SK-N-SH treated with all-trans-retinoic acid at 6 μM for 48 hours (cell line): ENCODE measurements at regions not wholly inside any gene's neighbourhood (a gene's known extent, or its start where the extent isn't known, plus 50 kb on each side); places are given as distances from the start of the nearest gene placed in this dataset.

ENCODE experiments used
- ATAC-seq: fragments of 200-7000 bp; cut with Tn5 transposase; 3 replicates; pipeline ENCODE4 v1.9.1; 2020; ENCODE audit warnings: mild to moderate bottlenecking, moderate library complexity
- ARNTL ChIP-seq: fragments of 450-650 bp; formaldehyde crosslinking; IDR thresholded peaks from 2 replicates; pipeline ENCODE4 v1.5.0; 2020; ENCODE audit warnings: low read depth, mild to moderate bottlenecking, moderate library complexity, borderline replicate concordance
- BACH2 ChIP-seq: fragments of 250-450 bp; sonication (Bioruptor Pico); IDR thresholded peaks from 2 replicates; pipeline ENCODE4 v1.9.0; 2021; ENCODE audit warnings: mild to moderate bottlenecking, borderline replicate concordance
- CREB5 ChIP-seq: fragments of 250-450 bp; sonication (Bioruptor Pico); IDR thresholded peaks from 2 replicates; pipeline ENCODE4 v1.5.1; 2020; ENCODE audit warnings: low read depth, mild to moderate bottlenecking, moderate library complexity
- CSDC2 ChIP-seq: fragments of 250-450 bp; sonication (Bioruptor Pico); IDR thresholded peaks from 2 replicates; pipeline ENCODE4 v1.5.0; 2020; ENCODE audit warnings: mild to moderate bottlenecking, moderate library complexity
- ESRRG ChIP-seq: fragments of 250-450 bp; sonication (Bioruptor Pico); IDR thresholded peaks from 2 replicates; pipeline ENCODE4 v1.6.1; 2021; ENCODE audit warnings: mild to moderate bottlenecking
- GLIS3 ChIP-seq: fragments of 250-450 bp; sonication (Bioruptor Pico); IDR thresholded peaks from 2 replicates; pipeline ENCODE4 v1.5.0; 2020; ENCODE audit warnings: mild to moderate bottlenecking, moderate library complexity
- ISL1 ChIP-seq: fragments of 250-450 bp; sonication (Bioruptor Pico); IDR thresholded peaks from 2 replicates; pipeline ENCODE4 v2.1.2; 2022; ENCODE audit warnings: mild to moderate bottlenecking, moderate library complexity
- OSR1 ChIP-seq: fragments of 250-450 bp; sonication (Bioruptor Pico); IDR thresholded peaks from 2 replicates; pipeline ENCODE4 v1.8.0; 2022; ENCODE audit warnings: moderate library complexity, mild to moderate bottlenecking, inconsistent platforms
- POU6F1 ChIP-seq: fragments of 250-450 bp; sonication (Bioruptor Pico); IDR thresholded peaks from 2 replicates; pipeline ENCODE4 v1.8.0; 2021; ENCODE audit warnings: low read depth, mild to moderate bottlenecking, moderate library complexity, borderline replicate concordance
- PPARA ChIP-seq: fragments of 250-450 bp; sonication (Bioruptor Pico); IDR thresholded peaks from 2 replicates; pipeline ENCODE4 v1.5.0; 2020; ENCODE audit warnings: mild to moderate bottlenecking, borderline replicate concordance
- SNAI2 ChIP-seq: fragments of 250-450 bp; sonication (Bioruptor Pico); IDR thresholded peaks from 2 replicates; pipeline ENCODE4 v1.5.0; 2020; ENCODE audit warnings: mild to moderate bottlenecking, moderate library complexity
- TCF4 ChIP-seq: fragments of 250-450 bp; sonication (Bioruptor Pico); IDR thresholded peaks from 2 replicates; pipeline ENCODE4 v1.8.0; 2021; ENCODE audit warnings: mild to moderate bottlenecking, moderate library complexity, borderline replicate concordance
- TOX ChIP-seq: fragments of 250-450 bp; sonication (Bioruptor Pico); IDR thresholded peaks from 2 replicates; pipeline ENCODE4 v1.8.0; 2021; ENCODE audit warnings: mild to moderate bottlenecking, moderate library complexity, borderline replicate concordance
- ZC3H10 ChIP-seq: fragments of 250-450 bp; sonication (Bioruptor Pico); IDR thresholded peaks from 2 replicates; pipeline ENCODE4 v1.5.1; 2021; ENCODE audit warnings: mild to moderate bottlenecking, moderate library complexity
- ZFP3 ChIP-seq: fragments of 250-450 bp; sonication (Bioruptor Pico); IDR thresholded peaks from 2 replicates; pipeline ENCODE4 v1.5.0; 2020; ENCODE audit warnings: mild to moderate bottlenecking, moderate library complexity
- ZFP30 ChIP-seq: fragments of 450-650 bp; formaldehyde crosslinking; IDR thresholded peaks from 2 replicates; pipeline ENCODE4 v1.5.0; 2022; ENCODE audit warnings: mild to moderate bottlenecking, moderate library complexity
- ZNF565 ChIP-seq: fragments of 450-650 bp; formaldehyde crosslinking; conservative IDR thresholded peaks from 2 replicates; pipeline ENCODE4 v1.5.0; 2020; ENCODE audit warnings: low read depth, mild to moderate bottlenecking, moderate library complexity
- ZNF70 ChIP-seq: fragments of 450-650 bp; formaldehyde crosslinking; IDR thresholded peaks from 2 replicates; pipeline ENCODE4 v1.5.0; 2020; ENCODE audit warnings: mild to moderate bottlenecking, moderate library complexity
- TF ChIP-seq, protein P1 (sequence below): fragments of 250-450 bp; sonication (Bioruptor Pico); IDR thresholded peaks from 2 replicates; pipeline ENCODE4 v1.5.0; 2020; ENCODE audit warnings: mild to moderate bottlenecking, moderate library complexity
- TF ChIP-seq, protein P2 (sequence below): fragments of 250-450 bp; sonication (Bioruptor Pico); IDR thresholded peaks from 2 replicates; pipeline ENCODE4 v1.8.0; 2020; ENCODE audit warnings: mild to moderate bottlenecking, moderate library complexity, borderline replicate concordance
- TF ChIP-seq, protein P3 (sequence below): fragments of 250-450 bp; sonication (Bioruptor Pico); IDR thresholded peaks from 2 replicates; pipeline ENCODE4 v1.5.1; 2021; ENCODE audit warnings: mild to moderate bottlenecking, moderate library complexity

GRCh38 chr3:182469086-182469485, 324.2 kb upstream of the ATP11B start:
- no peak for ATAC-seq

DNA sequence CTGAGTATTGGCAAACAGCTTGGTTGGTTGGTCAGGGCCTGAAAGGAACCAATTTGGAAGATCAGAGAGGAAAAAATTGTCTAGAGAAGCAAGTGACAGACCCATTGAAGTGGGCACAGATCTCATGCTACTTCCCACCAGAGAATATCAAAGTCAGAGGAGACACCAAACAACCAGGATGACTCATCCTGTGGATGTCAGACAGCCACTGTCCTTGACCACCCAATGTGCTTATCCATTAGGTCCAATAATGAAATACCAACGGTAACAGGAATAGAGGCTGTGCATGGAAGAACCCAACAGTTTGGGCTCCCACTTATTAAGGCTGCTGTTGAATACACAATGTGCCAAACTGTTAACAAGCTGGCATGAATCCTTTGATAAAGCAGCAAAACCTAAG, 323.1 kb upstream of the ATP11B start:
- no peak for ATAC-seq
- no peak for TF ChIP-seq ZC3H10 (CRISPR knock-in tag)
- no peak for TF ChIP-seq GLIS3
- TF ChIP-seq BACH2 (CRISPR knock-in tag), result no peak
- TF ChIP-seq SNAI2 (CRISPR knock-in tag), result no peak
- TF ChIP-seq ARNTL, result no peak
- TF ChIP-seq TCF4, result no peak
- no peak for TF ChIP-seq ZNF565 (CRISPR knock-in tag)
- TF ChIP-seq ESRRG (CRISPR knock-in tag), result no peak
- TF ChIP-seq, protein P1, sequence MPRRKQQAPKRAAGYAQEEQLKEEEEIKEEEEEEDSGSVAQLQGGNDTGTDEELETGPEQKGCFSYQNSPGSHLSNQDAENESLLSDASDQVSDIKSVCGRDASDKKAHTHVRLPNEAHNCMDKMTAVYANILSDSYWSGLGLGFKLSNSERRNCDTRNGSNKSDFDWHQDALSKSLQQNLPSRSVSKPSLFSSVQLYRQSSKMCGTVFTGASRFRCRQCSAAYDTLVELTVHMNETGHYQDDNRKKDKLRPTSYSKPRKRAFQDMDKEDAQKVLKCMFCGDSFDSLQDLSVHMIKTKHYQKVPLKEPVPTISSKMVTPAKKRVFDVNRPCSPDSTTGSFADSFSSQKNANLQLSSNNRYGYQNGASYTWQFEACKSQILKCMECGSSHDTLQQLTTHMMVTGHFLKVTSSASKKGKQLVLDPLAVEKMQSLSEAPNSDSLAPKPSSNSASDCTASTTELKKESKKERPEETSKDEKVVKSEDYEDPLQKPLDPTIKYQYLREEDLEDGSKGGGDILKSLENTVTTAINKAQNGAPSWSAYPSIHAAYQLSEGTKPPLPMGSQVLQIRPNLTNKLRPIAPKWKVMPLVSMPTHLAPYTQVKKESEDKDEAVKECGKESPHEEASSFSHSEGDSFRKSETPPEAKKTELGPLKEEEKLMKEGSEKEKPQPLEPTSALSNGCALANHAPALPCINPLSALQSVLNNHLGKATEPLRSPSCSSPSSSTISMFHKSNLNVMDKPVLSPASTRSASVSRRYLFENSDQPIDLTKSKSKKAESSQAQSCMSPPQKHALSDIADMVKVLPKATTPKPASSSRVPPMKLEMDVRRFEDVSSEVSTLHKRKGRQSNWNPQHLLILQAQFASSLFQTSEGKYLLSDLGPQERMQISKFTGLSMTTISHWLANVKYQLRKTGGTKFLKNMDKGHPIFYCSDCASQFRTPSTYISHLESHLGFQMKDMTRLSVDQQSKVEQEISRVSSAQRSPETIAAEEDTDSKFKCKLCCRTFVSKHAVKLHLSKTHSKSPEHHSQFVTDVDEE (CRISPR knock-in tag), result no peak
- TF ChIP-seq, protein P2, sequence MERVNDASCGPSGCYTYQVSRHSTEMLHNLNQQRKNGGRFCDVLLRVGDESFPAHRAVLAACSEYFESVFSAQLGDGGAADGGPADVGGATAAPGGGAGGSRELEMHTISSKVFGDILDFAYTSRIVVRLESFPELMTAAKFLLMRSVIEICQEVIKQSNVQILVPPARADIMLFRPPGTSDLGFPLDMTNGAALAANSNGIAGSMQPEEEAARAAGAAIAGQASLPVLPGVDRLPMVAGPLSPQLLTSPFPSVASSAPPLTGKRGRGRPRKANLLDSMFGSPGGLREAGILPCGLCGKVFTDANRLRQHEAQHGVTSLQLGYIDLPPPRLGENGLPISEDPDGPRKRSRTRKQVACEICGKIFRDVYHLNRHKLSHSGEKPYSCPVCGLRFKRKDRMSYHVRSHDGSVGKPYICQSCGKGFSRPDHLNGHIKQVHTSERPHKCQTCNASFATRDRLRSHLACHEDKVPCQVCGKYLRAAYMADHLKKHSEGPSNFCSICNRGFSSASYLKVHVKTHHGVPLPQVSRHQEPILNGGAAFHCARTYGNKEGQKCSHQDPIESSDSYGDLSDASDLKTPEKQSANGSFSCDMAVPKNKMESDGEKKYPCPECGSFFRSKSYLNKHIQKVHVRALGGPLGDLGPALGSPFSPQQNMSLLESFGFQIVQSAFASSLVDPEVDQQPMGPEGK (CRISPR knock-in tag), result no peak
- TF ChIP-seq OSR1 (CRISPR knock-in tag), result no peak
- TF ChIP-seq ISL1 (CRISPR knock-in tag), result no peak

More at GRCh38 chr3:182469086-182469485, 324.2 kb upstream of the ATP11B start:
- TF ChIP-seq CREB5 (CRISPR knock-in tag), result no peak
- no peak for TF ChIP-seq ZFP3 (CRISPR knock-in tag)
- TF ChIP-seq ZNF565 (CRISPR knock-in tag), result no peak
- TF ChIP-seq, protein P1 (CRISPR knock-in tag), result no peak
- no peak for TF ChIP-seq TOX (CRISPR knock-in tag)
- TF ChIP-seq POU6F1, result no peak
- no peak for TF ChIP-seq SNAI2 (CRISPR knock-in tag)
- no peak for TF ChIP-seq ZFP30 (CRISPR knock-in tag)
- TF ChIP-seq TCF4, result no peak
- no peak for TF ChIP-seq CSDC2
- no peak for TF ChIP-seq ESRRG (CRISPR knock-in tag)
- TF ChIP-seq PPARA (CRISPR knock-in tag), result no peak
- no peak for TF ChIP-seq ISL1 (CRISPR knock-in tag)
- TF ChIP-seq ZNF70 (CRISPR knock-in tag), result no peak
- TF ChIP-seq GLIS3, result no peak
- TF ChIP-seq BACH2 (CRISPR knock-in tag), result no peak
- no peak for TF ChIP-seq ARNTL
- TF ChIP-seq, protein P2 (CRISPR knock-in tag), result no peak
- TF ChIP-seq, protein P3, sequence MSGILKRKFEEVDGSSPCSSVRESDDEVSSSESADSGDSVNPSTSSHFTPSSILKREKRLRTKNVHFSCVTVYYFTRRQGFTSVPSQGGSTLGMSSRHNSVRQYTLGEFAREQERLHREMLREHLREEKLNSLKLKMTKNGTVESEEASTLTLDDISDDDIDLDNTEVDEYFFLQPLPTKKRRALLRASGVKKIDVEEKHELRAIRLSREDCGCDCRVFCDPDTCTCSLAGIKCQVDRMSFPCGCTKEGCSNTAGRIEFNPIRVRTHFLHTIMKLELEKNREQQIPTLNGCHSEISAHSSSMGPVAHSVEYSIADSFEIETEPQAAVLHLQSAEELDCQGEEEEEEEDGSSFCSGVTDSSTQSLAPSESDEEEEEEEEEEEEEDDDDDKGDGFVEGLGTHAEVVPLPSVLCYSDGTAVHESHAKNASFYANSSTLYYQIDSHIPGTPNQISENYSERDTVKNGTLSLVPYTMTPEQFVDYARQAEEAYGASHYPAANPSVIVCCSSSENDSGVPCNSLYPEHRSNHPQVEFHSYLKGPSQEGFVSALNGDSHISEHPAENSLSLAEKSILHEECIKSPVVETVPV (CRISPR knock-in tag), result no peak
